Muscle layer of colon (tissue), 2 donors: ENCODE measurements at regions not wholly inside any gene's neighbourhood (a gene's known extent, or its start where the extent isn't known, plus 50 kb on each side); places are given as distances from the start of the nearest gene placed in this dataset.

Experiments
- H3K27ac ChIP-seq: one replicate; pipeline ENCODE4 v1.7.0; 2013; ENCODE audit warnings: low read depth, mild to moderate bottlenecking, low read length, moderate library complexity
- H3K27me3 ChIP-seq, 2 donors: one replicate each; pipeline ENCODE4 v1.7.0; 2013; ENCODE audit warnings: low read length in 2 of 2, mild to moderate bottlenecking in 2 of 2; ENCODE audit not compliant: insufficient read depth in 2 of 2, control insufficient read depth in 1 of 2
- H3K36me3 ChIP-seq: one replicate; pipeline ENCODE4 v1.7.0; 2013; ENCODE audit warnings: mild to moderate bottlenecking, low read length; ENCODE audit not compliant: insufficient read depth
- H3K4me1 ChIP-seq: one replicate; pipeline ENCODE4 v1.7.0; 2013; ENCODE audit warnings: mild to moderate bottlenecking, low read length; ENCODE audit not compliant: insufficient read depth
- H3K4me3 ChIP-seq, 2 donors: one replicate each; pipeline ENCODE4 v1.7.0; 2013; ENCODE audit warnings: low read length in 2 of 2, low read depth in 1 of 2, mild to moderate bottlenecking in 1 of 2, moderate library complexity in 1 of 2
- H3K9ac ChIP-seq: one replicate; pipeline ENCODE4 v1.7.0; 2013; ENCODE audit warnings: low read length
- H3K9me3 ChIP-seq: one replicate; pipeline ENCODE4 v1.7.0; 2013; ENCODE audit warnings: mild to moderate bottlenecking, low read length
- donor health status: abdominal sarcoma.
- donor health status: Adenocarcinoma of cecum.

- H3K36me3 ChIP-seq: no peaks in the 10 kb centered on the region
- no peaks in the 10 kb centered on the region for H3K9me3 ChIP-seq
- no peak overlapping the region for H3K4me3 ChIP-seq
- no peaks in the 10 kb centered on the region for H3K27me3 ChIP-seq
- no peak overlapping the region for H3K27ac ChIP-seq
- H3K4me1 ChIP-seq: no peaks in the 10 kb centered on the region
- no peak overlapping the region for H3K9ac ChIP-seq
These were observed 777.5 kb downstream of the MAFB start for GRCh38 chr20:39911497-39911896.

- H3K9me3 ChIP-seq: no peaks in the 10 kb centered on the region
- H3K4me3 ChIP-seq: no peak overlapping the region
- no peaks in the 10 kb centered on the region for H3K36me3 ChIP-seq
- no peak overlapping the region for H3K27ac ChIP-seq
- H3K4me1 ChIP-seq: no peaks in the 10 kb centered on the region
- H3K27me3 ChIP-seq: no peaks in the 10 kb centered on the region
- no peak overlapping the region for H3K9ac ChIP-seq
These were observed 778.5 kb downstream of the MAFB start for GRCh38 chr20:39910536-39910935.

GRCh38 chr20:39909447-39909846 lies 779.6 kb downstream of the MAFB start:
- H3K9me3 ChIP-seq: no peaks in the 10 kb centered on the region
- H3K27me3 ChIP-seq: no peaks in the 10 kb centered on the region
- H3K4me3 ChIP-seq: no peak overlapping the region
- peaks cover 3% of the 10 kb centered on the region for H3K4me1 ChIP-seq
- H3K27ac ChIP-seq: no peak overlapping the region
- no peak overlapping the region for H3K9ac ChIP-seq
- no peaks in the 10 kb centered on the region for H3K36me3 ChIP-seq

- Histone ChIP-seq H3K4me3 (no peak overlapping the region), H3K9me3 (no peaks in the 10 kb centered on the region), H3K27ac (no peak overlapping the region)
These were observed 784.4 kb downstream of the MAFB start for GRCh38 chr20:39904476-39905112.

GRCh38 chr20:39903806-39904465 lies 785.1 kb downstream of the MAFB start:
- Histone ChIP-seq H3K27me3 (no peaks in the 10 kb centered on the region), H3K27ac (no peak overlapping the region), H3K9me3 (no peaks in the 10 kb centered on the region), H3K4me3 (no peak overlapping the region), H3K9ac (no peak overlapping the region), H3K36me3 (no peaks in the 10 kb centered on the region), H3K4me1 (peaks cover 3% of the 10 kb centered on the region)

More at GRCh38 chr20:39904476-39905112, 784.4 kb downstream of the MAFB start:
- Histone ChIP-seq H3K9ac (no peak overlapping the region), H3K36me3 (no peaks in the 10 kb centered on the region), H3K27me3 (no peaks in the 10 kb centered on the region), H3K4me1 (peaks cover 3% of the 10 kb centered on the region)

- Histone ChIP-seq H3K27ac (no peak overlapping the region), H3K9ac (no peak overlapping the region), H3K27me3 (no peaks in the 10 kb centered on the region), H3K36me3 (no peaks in the 10 kb centered on the region), H3K4me3 (no peak overlapping the region), H3K4me1 (peaks cover 1% of the 10 kb centered on the region), H3K9me3 (no peaks in the 10 kb centered on the region)
These were observed 789.2 kb downstream of the MAFB start for GRCh38 chr20:39899881-39900280.

GRCh38 chr20:39898467-39898852 lies 790.6 kb downstream of the MAFB start:
- no peak overlapping the region for H3K4me3 ChIP-seq

GRCh38 chr20:39897781-39898466 lies 791.1 kb downstream of the MAFB start:
- Histone ChIP-seq H3K9ac (no peak overlapping the region), H3K4me3 (no peak overlapping the region), H3K4me1 (no peaks in the 10 kb centered on the region), H3K9me3 (no peaks in the 10 kb centered on the region), H3K27ac (no peak overlapping the region), H3K27me3 (no peaks in the 10 kb centered on the region), H3K36me3 (no peaks in the 10 kb centered on the region)

More at GRCh38 chr20:39898467-39898852, 790.6 kb downstream of the MAFB start:
- Histone ChIP-seq H3K27me3 (no peaks in the 10 kb centered on the region), H3K4me1 (no peaks in the 10 kb centered on the region), H3K9me3 (no peaks in the 10 kb centered on the region), H3K27ac (no peak overlapping the region), H3K9ac (no peak overlapping the region), H3K36me3 (no peaks in the 10 kb centered on the region)

GRCh38 chr20:39897058-39897457 lies 792.0 kb downstream of the MAFB start:
- Histone ChIP-seq H3K36me3 (no peaks in the 10 kb centered on the region), H3K27me3 (no peaks in the 10 kb centered on the region), H3K9me3 (no peaks in the 10 kb centered on the region), H3K4me3 (no peak overlapping the region), H3K27ac (no peak overlapping the region), H3K4me1 (no peaks in the 10 kb centered on the region), H3K9ac (no peak overlapping the region)

- H3K4me3 ChIP-seq: no peak overlapping the region
- no peak overlapping the region for H3K27ac ChIP-seq
- H3K9me3 ChIP-seq: no peaks in the 10 kb centered on the region
- no peaks in the 10 kb centered on the region for H3K4me1 ChIP-seq
- H3K36me3 ChIP-seq: no peaks in the 10 kb centered on the region
- H3K9ac ChIP-seq: no peak overlapping the region
- H3K27me3 ChIP-seq: no peaks in the 10 kb centered on the region
These were observed 795.0 kb downstream of the MAFB start for GRCh38 chr20:39894067-39894466.

GRCh38 chr20:39893003-39893685 lies 795.9 kb downstream of the MAFB start:
- Histone ChIP-seq H3K4me1 (no peaks in the 10 kb centered on the region), H3K36me3 (no peaks in the 10 kb centered on the region), H3K4me3 (no peak overlapping the region), H3K27ac (no peak overlapping the region), H3K27me3 (no peaks in the 10 kb centered on the region), H3K9me3 (no peaks in the 10 kb centered on the region), H3K9ac (no peak overlapping the region)
